ENCODE measurements at regions not wholly inside any gene's neighbourhood (a gene's known extent, or its start where the extent isn't known, plus 50 kb on each side); places are given as distances from the start of the nearest gene placed in this dataset.

- no peak for TF ChIP-seq TAF1 (IDR thresholded peaks at IDR 0.05; ENCODE audit: borderline replicate concordance, insufficient read depth, low read length)
- TF ChIP-seq REST (IDR thresholded peaks at IDR 0.05; ENCODE audit: insufficient read depth in 1 of 2, low read depth in 2 of 2, low read length in 2 of 2): no peak
- TF ChIP-seq SIN3A (IDR thresholded peaks at IDR 0.05; ENCODE audit: borderline replicate concordance, insufficient read depth, low read length): no peak
- no peak for TF ChIP-seq FOXP2 (optimal IDR thresholded peaks at IDR 0.05; ENCODE audit: borderline replicate concordance, extremely low read depth, extremely low read length, insufficient read depth)
- no peak for TF ChIP-seq POLR2AphosphoS5 (IDR thresholded peaks at IDR 0.05; ENCODE audit: low read depth, low read length)
Observed at GRCh38 chr19:29401712-29402421, 123.9 kb upstream of the VSTM2B start.

GRCh38 chr19:29402563-29402962, 123.2 kb upstream of the VSTM2B start:
- no peak for TF ChIP-seq FOXP2 (optimal IDR thresholded peaks at IDR 0.05; ENCODE audit: borderline replicate concordance, extremely low read depth, extremely low read length, insufficient read depth)
- no peak for TF ChIP-seq TAF1 (IDR thresholded peaks at IDR 0.05; ENCODE audit: borderline replicate concordance, insufficient read depth, low read length)
- TF ChIP-seq SIN3A (IDR thresholded peaks at IDR 0.05; ENCODE audit: borderline replicate concordance, insufficient read depth, low read length): no peak
- no peak for TF ChIP-seq POLR2AphosphoS5 (IDR thresholded peaks at IDR 0.05; ENCODE audit: low read depth, low read length)
- no peak for TF ChIP-seq REST (IDR thresholded peaks at IDR 0.05; ENCODE audit: insufficient read depth in 1 of 2, low read depth in 2 of 2, low read length in 2 of 2)

GRCh38 chr19:29404015-29404414, 121.8 kb upstream of the VSTM2B start:
- TF ChIP-seq TAF1 (IDR thresholded peaks at IDR 0.05; ENCODE audit: borderline replicate concordance, insufficient read depth, low read length) (no peak), SIN3A (IDR thresholded peaks at IDR 0.05; ENCODE audit: borderline replicate concordance, insufficient read depth, low read length) (no peak), FOXP2 (optimal IDR thresholded peaks at IDR 0.05; ENCODE audit: borderline replicate concordance, extremely low read depth, extremely low read length, insufficient read depth) (no peak), POLR2AphosphoS5 (IDR thresholded peaks at IDR 0.05; ENCODE audit: low read depth, low read length) (no peak), REST (IDR thresholded peaks at IDR 0.05; ENCODE audit: insufficient read depth in 1 of 2, low read depth in 2 of 2, low read length in 2 of 2) (no peak)

- TF ChIP-seq REST (IDR thresholded peaks at IDR 0.05; ENCODE audit: insufficient read depth in 1 of 2, low read depth in 2 of 2, low read length in 2 of 2): no peak
- no peak for TF ChIP-seq FOXP2 (optimal IDR thresholded peaks at IDR 0.05; ENCODE audit: borderline replicate concordance, extremely low read depth, extremely low read length, insufficient read depth)
- no peak for TF ChIP-seq TAF1 (IDR thresholded peaks at IDR 0.05; ENCODE audit: borderline replicate concordance, insufficient read depth, low read length)
- no peak for TF ChIP-seq SIN3A (IDR thresholded peaks at IDR 0.05; ENCODE audit: borderline replicate concordance, insufficient read depth, low read length)
- no peak for TF ChIP-seq POLR2AphosphoS5 (IDR thresholded peaks at IDR 0.05; ENCODE audit: low read depth, low read length)
Observed at GRCh38 chr19:29404951-29405727, 120.7 kb upstream of the VSTM2B start.

All from PFSK-1 (cell line).